ENCODE measurements at regions not wholly inside any gene's neighbourhood (a gene's known extent, or its start where the extent isn't known, plus 50 kb on each side); places are given as distances from the start of the nearest gene placed in this dataset.

DNA sequence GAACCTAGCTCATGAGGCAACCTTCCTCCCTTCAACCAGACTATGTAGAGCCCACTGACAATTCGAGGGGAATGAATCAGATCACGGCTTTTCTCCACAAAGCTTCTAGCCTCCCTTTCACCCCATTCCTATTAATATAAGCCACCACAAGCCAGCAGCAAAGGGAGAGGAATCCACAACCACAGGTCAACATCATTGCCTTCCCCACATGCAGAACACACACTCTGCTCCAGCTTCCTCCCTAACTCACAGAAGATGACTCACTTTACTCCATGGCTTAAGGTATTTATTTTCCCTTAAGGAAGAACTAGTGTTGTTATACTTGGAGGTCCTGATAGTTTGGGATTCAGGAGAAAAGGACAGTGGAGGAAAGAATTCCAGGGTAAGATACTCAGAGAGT, 272.2 kb downstream of the C1D start:
- H3K9me3 ChIP-seq (replicated peaks in 1 of 2; ENCODE audit: control insufficient read depth in 1 of 2, insufficient read depth in 1 of 2, low read length in 2 of 2) = no peaks in the 10 kb centered on the region
- H3K27me3 Mint-ChIP-seq (ENCODE audit: low read depth in 3 of 3) = peaks cover 2 to 9% (median 4%) of the 10 kb centered on the region in 3 donors
- no peak overlapping the region for H3K27ac Mint-ChIP-seq
- no peak for DNase-seq
- peaks cover 0 to 5% (median 1%) of the 10 kb centered on the region in 7 donors for H3K9me3 Mint-ChIP-seq
- 73% methylated on average over 2 of the region's 2 CpGs for WGBS (ENCODE audit: insufficient coverage)
- H3K27ac ChIP-seq (ENCODE audit: low read depth in 1 of 2, low read length in 2 of 2) = no peak overlapping the region
- TF ChIP-seq, protein P1, sequence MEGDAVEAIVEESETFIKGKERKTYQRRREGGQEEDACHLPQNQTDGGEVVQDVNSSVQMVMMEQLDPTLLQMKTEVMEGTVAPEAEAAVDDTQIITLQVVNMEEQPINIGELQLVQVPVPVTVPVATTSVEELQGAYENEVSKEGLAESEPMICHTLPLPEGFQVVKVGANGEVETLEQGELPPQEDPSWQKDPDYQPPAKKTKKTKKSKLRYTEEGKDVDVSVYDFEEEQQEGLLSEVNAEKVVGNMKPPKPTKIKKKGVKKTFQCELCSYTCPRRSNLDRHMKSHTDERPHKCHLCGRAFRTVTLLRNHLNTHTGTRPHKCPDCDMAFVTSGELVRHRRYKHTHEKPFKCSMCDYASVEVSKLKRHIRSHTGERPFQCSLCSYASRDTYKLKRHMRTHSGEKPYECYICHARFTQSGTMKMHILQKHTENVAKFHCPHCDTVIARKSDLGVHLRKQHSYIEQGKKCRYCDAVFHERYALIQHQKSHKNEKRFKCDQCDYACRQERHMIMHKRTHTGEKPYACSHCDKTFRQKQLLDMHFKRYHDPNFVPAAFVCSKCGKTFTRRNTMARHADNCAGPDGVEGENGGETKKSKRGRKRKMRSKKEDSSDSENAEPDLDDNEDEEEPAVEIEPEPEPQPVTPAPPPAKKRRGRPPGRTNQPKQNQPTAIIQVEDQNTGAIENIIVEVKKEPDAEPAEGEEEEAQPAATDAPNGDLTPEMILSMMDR (IDR thresholded peaks at IDR 0.05) = no peak
- no peaks in the 10 kb centered on the region for H3K36me3 ChIP-seq (replicated peaks in 1 of 2; ENCODE audit: control insufficient read depth in 1 of 2, insufficient read depth in 2 of 2, low read length in 2 of 2)
- H3K4me3 Mint-ChIP-seq = no peak overlapping the region
- no peak overlapping the region for H3K4me2 ChIP-seq (replicated peaks; ENCODE audit: extremely low read depth, low read length, poor library complexity, severe bottlenecking)
- H3K36me3 Mint-ChIP-seq = no peaks in the 10 kb centered on the region
- no peaks in the 10 kb centered on the region for H3K4me1 ChIP-seq (ENCODE audit: control insufficient read depth in 1 of 2, insufficient read depth in 2 of 2, low read length in 2 of 2)
- intact Hi-C loops (cut with micrococcal nuclease) = no loop called here
- no peaks in the 10 kb centered on the region for H3K79me2 ChIP-seq (ENCODE audit: insufficient read depth, low read length)
- no peaks in the 10 kb centered on the region for H4K20me1 ChIP-seq (ENCODE audit: insufficient read depth, low read length)
- H3K4me3 ChIP-seq (replicated peaks in 1 of 3; ENCODE audit: low read depth in 2 of 3, low read length in 3 of 3) = no peak overlapping the region
- no peaks in the 10 kb centered on the region for H3K27me3 ChIP-seq (ENCODE audit: control insufficient read depth in 2 of 2, insufficient read depth in 2 of 2, low read length in 2 of 2)
- no peak overlapping the region for H2AFZ ChIP-seq (ENCODE audit: insufficient read depth, low read depth, low read length, poor library complexity, severe bottlenecking)
- no peak overlapping the region for H3K9ac ChIP-seq (ENCODE audit: insufficient read depth, low read length, poor library complexity, severe bottlenecking)
- H3K4me1 Mint-ChIP-seq = no peaks in the 10 kb centered on the region

DNA sequence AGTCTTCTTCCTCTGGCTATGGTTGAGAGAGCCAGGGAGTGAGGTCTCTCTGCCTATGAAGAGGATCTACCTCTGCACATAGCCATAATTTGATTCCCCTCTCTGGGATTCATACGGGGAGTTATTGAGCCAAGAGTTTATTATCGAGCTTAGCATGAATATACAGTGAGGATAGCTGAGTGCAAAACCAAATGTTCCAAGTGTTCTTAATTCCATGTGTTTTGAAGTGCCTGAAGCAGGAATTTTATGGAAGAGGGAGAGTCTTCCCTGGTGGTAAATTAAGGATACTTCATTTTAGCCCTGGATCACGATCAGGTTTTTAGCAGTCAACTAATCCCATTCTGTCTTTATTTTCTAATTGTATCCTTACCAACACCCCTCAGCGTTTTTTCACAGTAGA, 270.6 kb downstream of the C1D start:
- Histone ChIP-seq H3K27ac (ENCODE audit: low read depth in 1 of 2, low read length in 2 of 2) (no peak overlapping the region), H3K9me3 (replicated peaks in 1 of 2; ENCODE audit: control insufficient read depth in 1 of 2, insufficient read depth in 1 of 2, low read length in 2 of 2) (no peaks in the 10 kb centered on the region), H3K36me3 (replicated peaks in 1 of 2; ENCODE audit: control insufficient read depth in 1 of 2, insufficient read depth in 2 of 2, low read length in 2 of 2) (no peaks in the 10 kb centered on the region), H3K4me1 (ENCODE audit: control insufficient read depth in 1 of 2, insufficient read depth in 2 of 2, low read length in 2 of 2) (no peaks in the 10 kb centered on the region), H4K20me1 (ENCODE audit: insufficient read depth, low read length) (no peaks in the 10 kb centered on the region), H3K4me2 (replicated peaks; ENCODE audit: extremely low read depth, low read length, poor library complexity, severe bottlenecking) (no peak overlapping the region), H3K27me3 (ENCODE audit: control insufficient read depth in 2 of 2, insufficient read depth in 2 of 2, low read length in 2 of 2) (no peaks in the 10 kb centered on the region), H3K79me2 (ENCODE audit: insufficient read depth, low read length) (no peaks in the 10 kb centered on the region), H3K4me3 (replicated peaks in 1 of 3; ENCODE audit: low read depth in 2 of 3, low read length in 3 of 3) (no peak overlapping the region), H2AFZ (ENCODE audit: insufficient read depth, low read depth, low read length, poor library complexity, severe bottlenecking) (no peak overlapping the region), H3K9ac (ENCODE audit: insufficient read depth, low read length, poor library complexity, severe bottlenecking) (no peak overlapping the region)
- TF ChIP-seq, protein P1 (IDR thresholded peaks at IDR 0.05) = no peak
- no CpG with 5 or more reads among the region's 4 CpGs for WGBS (ENCODE audit: insufficient coverage)
- Mint-ChIP-seq H3K27ac (no peak overlapping the region), H3K27me3 (ENCODE audit: low read depth in 3 of 3) (peaks cover 3 to 9% (median 3%) of the 10 kb centered on the region in 3 donors), H3K4me1 (no peaks in the 10 kb centered on the region), H3K9me3 (peaks cover 0 to 6% (median 1%) of the 10 kb centered on the region in 7 donors), H3K4me3 (no peak overlapping the region), H3K36me3 (no peaks in the 10 kb centered on the region)
- intact Hi-C loops (cut with micrococcal nuclease) = no loop called here
- no peak for DNase-seq
